GM18511 (cell line): ENCODE measurements at regions not wholly inside any gene's neighbourhood (a gene's known extent, or its start where the extent isn't known, plus 50 kb on each side); places are given as distances from the start of the nearest gene placed in this dataset.

Experiments used
- ATAC-seq: cut with Tn5 transposase; IDR thresholded peaks from one replicate; pipeline ENCODE4 v1.9.1; 2021; ENCODE audit warnings: mild to moderate bottlenecking, moderate library complexity; ENCODE audit not compliant: unreplicated experiment

DNA sequence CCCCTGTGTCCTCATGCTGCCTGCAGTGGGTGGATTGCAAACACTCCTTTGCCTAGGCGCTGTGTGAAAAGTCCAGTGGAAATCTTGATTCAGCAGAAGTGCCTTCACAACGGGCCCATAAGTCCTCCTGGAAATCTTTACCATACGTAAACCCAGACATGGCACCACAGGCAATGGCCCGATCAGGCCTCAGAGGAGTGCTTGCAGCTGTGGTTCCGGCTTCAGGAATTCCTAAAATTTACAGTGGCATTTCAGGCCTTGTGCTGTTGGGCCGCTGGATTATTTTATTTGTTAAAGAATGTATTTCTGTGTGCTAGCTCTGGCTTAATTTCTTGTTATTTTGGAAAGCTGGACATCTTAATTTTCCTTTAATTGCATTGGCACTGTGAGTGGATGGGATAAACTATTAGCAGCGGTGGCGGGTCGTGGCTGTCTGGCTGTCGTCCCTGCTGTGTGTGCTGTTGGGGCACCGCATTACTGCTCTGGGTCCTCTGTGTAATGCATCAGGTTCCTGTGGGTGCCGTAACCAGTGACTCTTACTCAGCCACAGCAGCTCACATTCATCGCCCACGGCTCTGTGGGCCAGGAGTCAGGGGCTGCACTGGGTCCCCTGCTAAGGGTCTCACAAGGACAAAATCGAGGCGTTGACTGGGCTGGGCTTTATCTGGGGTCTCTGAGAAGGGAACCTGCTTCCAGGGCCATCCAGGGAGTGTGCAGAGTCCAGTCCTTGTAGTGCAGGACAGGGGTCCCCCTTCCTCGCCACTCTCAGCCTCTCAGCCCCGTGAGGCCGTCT is 73.1 kb downstream of the RTP5 start:
- ATAC-seq = no peak

GRCh38 chr2:241943209-241943850 is 73.8 kb downstream of the RTP5 start:
- no peak for ATAC-seq

GRCh38 chr2:241943961-241944575 is 74.5 kb downstream of the RTP5 start:
- ATAC-seq = no peak

GRCh38 chr2:241944821-241945220 is 75.3 kb downstream of the RTP5 start:
- ATAC-seq = no peak

DNA sequence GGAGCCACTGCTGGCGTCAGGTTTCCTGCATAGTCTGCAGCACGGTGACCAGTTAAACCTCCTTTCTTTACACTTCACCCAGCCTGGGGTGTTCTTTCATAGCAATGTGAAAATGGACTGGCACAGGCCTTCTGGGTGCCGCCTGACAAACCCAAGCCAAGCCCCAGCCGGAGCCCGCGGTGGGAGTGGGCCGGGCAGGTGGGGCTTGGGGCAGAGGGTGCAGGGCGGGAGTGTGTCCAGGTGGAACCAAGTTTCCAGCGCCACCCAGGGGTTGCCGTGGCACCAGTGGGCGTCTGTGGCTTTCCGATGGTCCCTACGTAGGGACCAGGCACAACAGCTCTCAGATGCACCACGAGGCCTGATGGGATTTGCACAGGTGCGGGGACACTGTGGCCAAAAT is 75.8 kb downstream of the RTP5 start:
- ATAC-seq = no peak

DNA sequence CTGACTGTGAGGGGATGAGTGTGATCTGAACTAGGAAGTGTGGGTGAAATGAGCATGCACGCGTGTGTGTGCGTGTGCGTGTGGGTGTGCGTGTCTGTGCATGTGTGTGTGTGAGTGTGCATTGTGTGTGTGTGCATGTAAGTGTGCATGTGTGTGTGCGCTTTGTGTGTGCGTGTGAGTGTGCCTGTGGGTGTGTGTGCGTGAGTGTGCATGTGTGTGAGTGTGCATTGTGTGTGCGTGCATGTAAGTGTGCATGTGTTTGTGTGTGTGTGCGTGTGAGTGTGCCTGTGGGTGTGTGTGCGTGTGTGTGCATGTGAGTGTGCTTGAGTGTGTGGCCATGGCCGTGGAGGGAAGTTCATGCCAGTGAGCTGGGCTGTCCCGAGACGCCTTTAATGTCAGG is 76.3 kb downstream of the RTP5 start:
- no peak for ATAC-seq

GRCh38 chr2:241946306-241947003 is 76.9 kb downstream of the RTP5 start:
- no peak for ATAC-seq

- ATAC-seq = no peak
Observed at GRCh38 chr2:241947004-241947350, 77.4 kb downstream of the RTP5 start.

DNA sequence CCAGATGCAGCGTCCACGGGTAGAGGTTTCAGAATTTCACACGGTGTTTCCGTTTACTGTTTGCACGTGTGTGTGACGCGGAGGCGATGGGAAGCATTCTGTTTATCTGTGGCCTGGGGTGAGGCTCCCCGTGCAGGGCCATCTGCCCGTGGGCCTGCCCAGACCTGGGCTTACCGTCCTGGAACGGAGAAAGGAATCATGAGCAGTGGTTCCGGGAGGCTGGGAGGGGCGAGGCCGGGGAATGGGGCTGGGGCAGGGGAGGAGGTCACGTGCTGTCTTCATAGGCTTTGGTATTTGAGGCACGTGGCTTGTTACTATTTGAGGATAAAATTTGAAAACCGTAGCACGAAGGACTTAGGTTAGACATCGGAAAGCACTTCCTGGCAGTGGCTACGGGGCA is 77.9 kb downstream of the RTP5 start:
- ATAC-seq = no peak

DNA sequence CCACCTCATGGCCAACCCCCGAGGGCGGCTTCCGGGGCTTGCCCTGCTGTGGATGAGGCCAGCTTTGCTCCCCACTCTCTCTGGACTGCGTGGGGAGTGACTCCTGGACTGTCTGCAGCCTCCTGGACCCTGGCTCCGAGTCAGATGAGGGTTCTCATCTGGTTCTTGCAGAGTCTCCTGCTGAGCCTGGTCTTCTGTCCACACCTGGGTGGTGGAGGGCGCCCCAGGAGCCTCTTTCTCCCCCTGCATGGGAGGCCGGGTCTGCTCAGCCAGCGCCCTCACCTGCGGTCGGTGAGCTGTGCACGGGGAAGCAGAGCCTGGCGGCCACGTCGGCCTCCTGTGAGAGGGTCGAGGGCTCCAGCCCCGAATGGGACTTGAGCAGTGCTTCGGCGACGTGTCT is 78.3 kb downstream of the RTP5 start:
- no peak for ATAC-seq

DNA sequence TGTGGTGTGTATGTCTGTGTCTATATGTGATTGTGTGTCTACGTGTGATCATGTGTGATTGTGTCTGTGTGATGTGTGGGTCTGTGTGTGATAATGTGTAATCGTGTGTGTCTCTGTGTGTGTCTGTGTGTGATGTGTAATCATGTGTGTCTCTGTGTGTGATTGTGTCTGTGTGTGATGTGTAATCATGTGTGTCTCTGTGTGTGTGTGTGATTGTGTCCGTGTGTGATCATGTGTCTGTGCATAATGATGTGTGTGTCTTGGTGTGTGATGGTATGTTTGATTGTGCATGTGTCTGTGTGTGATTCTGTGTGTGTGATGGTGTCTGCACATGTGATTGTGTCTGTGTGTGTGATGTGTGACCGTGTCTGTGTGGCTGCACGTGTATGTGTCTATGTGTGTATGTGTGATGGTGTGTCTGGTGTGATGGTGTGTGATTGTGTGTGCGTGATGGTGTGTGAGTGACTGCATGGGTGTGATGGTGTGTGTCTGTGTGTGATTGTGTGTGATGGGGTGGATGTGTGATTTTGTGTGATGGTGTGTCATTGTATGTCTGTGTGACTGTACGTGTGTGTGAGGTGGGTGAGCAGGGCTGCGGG is 78.9 kb downstream of the RTP5 start:
- ATAC-seq = no peak

DNA sequence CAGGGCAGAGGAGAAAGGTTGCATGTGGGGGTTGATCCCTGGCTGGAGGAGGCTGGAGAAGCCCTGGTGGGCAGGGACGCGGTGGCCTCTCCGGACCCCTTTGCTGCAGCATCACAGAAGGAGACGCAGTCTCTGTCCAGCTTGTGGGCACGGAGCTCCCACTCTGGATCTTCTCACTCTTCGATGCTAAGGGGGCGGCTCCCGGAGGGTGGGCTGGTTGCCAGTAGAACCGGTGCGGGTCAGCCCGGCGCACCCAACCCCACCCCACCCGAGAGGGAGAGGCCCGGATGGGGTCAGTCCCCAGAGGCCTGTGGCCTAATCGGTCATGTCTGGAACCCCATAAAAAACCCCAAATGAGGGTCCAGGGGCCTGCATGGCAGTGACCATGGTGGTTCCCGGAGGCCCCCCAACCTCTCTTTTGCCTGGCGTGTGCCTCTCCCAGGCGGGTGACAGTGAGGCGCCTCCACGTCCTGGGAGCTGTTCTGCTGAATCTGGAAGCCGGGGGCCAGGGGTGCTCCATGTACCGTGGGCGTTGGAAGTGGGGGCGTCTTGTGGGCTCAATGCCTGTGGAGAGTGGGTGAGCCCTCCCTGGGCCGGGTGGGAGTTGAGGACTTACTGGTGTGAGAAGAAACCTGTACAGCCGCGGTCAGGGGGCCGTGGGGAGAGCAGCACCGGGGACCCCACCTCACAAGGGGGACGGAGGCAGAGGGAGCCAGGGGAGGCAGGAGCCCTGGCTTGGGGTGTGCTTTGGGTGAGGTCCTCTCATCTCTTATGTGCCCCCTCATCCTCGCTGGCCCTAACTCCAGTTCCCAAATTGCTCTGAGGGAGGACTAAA is 79.6 kb downstream of the RTP5 start:
- no peak for ATAC-seq

DNA sequence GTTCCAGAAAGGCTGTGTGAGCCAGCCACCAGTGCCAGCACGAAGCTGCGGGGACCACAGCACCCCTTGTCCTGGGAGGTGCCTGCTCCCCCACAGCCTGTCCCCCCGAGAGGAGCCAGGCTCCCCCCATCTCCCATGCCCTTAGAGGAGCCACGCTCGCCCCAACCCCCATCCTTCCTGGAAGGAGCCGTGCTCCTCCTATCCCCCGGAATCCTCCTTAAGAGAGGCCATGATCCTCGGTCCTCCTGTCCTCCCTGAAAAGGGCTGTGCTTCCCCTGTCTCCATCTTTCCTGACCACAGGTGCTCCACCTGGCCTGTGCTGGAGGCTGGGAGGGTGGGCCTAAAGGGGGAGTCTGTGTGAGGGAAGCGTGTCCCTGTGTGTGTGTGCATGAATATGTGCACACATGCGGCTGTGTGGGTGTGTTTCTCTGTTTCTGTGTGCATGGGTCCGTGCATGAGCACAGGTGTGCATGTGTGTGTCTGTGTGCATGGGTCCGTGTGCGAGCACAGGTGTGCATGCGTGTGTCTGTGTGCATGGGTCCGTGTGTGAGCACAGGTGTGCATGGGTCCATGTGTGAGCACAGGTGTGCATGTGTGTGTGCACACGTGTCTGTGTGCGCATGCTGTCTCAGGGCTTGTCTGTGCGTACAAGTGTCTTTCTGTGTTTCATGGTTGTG is 80.3 kb downstream of the RTP5 start:
- no peak for ATAC-seq

DNA sequence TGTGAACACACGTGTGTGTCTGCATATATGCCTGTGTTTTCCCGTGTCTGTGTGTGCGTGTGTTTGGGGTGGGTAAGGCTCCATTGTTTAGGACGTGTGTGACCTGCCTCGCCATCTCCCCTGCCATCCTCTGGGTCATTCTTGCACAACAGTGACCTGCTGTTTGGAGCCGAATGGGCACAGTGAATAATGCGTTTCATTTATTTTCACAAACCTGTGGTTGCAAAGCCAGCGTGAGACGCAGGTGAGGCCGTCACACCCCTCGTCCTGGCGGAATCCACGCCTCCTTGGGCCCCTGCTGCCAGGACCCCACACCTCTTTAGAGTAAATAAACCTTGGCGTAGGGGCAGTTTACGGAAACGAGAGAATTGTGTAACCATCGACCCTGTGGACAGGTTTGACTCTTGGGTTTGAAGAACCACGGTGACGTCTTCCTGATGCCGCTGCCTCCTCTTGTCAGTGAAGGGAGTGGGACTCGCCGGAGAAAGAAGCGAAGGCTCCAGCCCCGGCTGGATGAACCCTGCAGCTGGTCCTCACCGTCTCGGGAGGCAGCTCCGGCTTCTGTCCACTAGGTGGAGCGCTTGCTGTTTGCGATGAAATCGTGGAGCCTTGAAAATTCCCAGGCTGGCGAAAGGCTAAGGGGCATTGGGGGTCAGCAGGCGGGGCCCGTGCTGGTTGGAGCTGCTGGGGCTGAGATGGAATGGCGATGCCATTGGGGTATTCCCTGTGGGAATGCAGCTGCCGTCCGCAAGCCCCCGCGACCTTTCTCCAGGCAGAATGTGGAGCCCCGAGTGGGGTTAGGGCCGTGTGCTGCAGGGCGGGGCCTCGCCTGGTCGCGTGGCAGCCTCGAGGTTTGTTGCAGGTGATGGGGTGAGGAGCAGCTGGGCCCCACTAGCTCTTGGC is 81.1 kb downstream of the RTP5 start:
- no peak for ATAC-seq

- no peak for ATAC-seq
Observed at GRCh38 chr2:241951316-241951700, 81.8 kb downstream of the RTP5 start.

DNA sequence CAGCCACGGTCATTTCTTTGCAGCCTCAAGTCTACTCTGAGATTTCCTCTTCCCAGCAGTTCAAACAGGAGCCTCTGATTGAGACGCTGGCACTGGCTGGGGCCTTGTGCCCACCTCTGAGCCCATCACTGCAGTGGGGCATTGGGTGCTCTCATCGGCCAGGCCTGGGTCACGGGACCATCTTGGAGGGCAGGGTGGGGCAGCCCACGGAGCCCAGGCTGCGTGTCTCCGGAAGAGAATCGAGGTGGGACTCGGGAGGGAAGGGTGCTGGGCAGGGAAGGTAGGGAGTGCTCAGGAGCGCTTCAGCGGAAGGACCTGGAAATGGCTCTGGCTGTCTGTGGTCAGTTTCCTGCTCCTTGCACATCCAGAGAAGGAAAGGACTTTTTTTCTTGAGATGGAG is 82.4 kb downstream of the RTP5 start:
- ATAC-seq = no peak

DNA sequence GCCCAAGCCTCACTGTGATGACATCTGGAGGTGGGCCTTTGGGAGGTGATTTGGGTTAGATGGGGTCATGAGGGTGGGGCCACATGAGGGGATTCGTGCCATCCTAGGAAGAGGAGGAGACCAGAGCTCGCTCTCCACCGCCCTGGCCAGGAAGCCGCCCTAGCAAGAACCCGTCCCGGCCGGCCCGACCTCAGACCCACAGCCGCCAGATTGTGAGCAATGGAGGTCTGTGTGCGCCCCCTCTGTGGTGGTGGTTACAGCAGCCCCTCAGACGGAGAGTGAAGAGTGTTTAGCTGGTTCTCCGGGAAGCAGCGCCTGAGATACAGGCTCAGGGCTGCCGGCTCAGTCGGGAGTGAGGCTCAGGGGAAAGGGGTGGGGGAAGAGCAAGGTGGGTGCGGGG is 83.3 kb downstream of the RTP5 start:
- ATAC-seq = no peak

GRCh38 chr2:241953324-241953928 is 83.9 kb downstream of the RTP5 start:
- ATAC-seq = no peak
